GM21825 (cell line): ENCODE measurements at regions not wholly inside any gene's neighbourhood (a gene's known extent, or its start where the extent isn't known, plus 50 kb on each side); places are given as distances from the start of the nearest gene placed in this dataset.
"Not testable (repeated sequence)": the region's sequence is repeated elsewhere in the genome, so short reads cannot be mapped to it uniquely, and the experiment has no call there.

Experiments used
- ATAC-seq: cut with Tn5 transposase; IDR thresholded peaks from one replicate; pipeline ENCODE4 v1.9.1; 2021; ENCODE audit warnings: mild to moderate bottlenecking, moderate library complexity; ENCODE audit not compliant: unreplicated experiment

DNA sequence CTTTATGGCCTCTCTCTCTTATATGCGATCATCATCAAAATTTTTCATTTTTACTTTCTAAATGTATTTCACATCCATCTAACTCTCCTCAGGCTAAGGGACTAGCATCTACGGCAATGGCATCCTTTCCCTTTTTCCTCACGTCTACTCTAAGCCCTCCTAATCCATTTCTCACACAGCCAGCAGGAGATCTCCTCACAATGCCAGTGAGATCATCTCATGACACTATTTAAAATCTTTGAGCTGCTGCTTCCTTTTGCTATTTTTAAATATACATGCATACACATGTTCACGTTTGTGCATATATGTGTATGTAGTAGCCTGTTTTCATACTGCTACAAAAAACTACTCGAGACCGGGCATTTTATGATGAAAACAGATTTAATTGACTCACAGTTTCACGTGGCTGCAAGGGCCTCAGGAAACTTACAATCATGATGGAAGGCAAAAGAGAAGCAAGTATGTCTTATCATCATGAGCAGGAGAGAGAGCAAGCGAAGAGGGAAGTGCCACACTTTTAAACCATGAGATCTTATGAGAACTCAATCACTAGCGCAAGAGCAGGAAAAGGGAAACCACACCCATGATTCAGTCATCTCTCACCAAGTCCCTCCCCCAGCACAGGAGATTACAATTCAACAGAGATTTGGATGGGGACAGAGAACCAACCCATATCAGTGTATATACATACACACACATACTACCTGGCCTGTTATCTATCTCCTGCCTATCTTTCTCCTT lies 599.2 kb upstream of the ROBO1 start:
- ATAC-seq: no peak

DNA sequence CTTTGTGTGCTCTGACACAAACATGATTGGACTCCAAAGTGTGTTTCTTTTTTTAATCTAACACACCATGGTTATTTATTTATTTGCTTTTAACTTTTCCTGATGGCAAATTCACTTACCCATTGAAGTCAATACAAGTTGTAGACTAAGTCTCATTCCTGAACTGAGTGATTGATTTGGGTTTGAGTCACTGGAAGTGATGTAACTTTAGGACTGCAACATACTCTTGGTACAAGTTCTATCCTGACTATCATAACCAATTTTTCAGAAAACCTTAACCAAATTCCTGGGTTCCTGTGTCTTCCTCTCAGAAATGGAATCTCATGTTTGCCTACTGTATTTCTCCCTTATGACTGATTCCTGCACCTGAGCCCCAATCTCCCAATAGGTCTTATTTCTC lies 590.0 kb upstream of the ROBO1 start:
- no peak for ATAC-seq

DNA sequence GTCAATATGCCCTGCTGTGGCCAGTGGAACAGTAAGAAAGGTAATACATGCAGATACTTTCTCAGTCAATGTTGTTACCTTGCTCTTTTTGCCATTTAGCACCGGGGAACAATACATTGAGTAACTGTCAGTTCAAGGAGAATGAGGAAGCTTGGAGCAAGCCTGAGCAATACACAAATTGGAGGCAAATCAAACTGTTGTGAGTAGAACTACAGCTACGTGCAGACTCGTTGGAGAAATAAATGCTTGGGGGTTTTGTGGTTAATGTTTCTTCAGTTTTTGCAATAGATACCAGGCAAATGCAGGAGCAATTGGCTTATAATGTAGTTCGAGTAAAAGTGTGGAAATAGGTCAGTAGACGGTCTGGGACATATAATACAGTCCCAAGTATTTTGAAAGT lies 587.3 kb upstream of the ROBO1 start:
- no peak for ATAC-seq

DNA sequence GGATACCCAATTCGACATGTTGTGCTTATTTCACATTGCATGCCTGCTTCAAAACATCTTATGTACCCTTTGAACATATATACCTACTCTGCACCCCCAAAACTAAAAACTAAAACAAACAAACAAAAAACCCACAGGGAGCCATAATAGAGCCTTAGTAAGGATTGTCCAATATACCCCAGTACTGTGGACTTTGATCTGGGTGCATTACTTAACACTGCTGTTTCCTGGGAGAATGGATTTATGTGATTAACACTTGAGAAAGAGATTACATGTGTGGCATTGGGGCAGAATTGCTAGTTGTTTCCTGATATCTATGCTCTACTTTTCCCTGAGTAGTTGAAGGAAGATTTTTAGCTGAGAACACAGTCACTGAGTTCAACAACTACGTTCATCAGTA lies 583.4 kb upstream of the ROBO1 start:
- ATAC-seq: no peak

DNA sequence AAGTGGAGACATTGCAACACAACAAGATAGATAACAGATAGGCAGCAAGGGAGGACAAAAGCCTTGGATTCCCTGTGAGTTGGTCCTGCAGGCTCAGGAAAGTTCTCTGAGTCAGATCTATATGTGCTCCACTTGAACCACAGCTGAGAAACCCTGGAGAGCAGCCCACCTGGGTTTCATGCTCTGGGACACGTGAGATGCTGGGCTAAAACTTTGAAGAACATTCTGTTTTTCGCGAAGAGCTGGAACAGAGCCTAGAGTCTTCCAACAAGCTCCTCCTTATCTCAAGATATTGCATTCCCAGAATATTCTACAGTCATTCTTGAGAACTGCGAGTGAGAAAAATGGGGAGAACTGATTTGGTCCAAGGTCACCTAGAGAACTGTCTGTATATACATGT lies 583.0 kb upstream of the ROBO1 start:
- ATAC-seq: no peak

DNA sequence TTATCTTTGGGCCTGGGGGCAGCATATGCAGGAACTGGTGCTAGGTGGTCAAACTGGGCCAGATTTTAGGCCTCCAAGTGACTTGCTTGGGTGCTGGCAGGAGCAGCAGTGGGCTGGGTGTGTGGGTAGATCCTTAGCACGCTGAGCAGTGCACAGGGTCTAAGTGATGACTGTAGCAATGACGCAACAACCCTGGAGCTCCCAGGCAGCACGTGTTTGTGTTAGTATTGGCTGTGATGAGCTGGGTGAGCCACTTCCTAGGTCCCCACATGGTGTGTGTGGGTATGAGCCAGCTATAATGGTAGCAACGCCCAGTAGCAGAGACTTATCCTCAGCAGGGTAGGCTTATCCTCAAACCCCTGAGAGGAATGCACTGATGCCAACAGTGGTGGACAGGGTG lies 570.6 kb upstream of the ROBO1 start:
- ATAC-seq: no peak

DNA sequence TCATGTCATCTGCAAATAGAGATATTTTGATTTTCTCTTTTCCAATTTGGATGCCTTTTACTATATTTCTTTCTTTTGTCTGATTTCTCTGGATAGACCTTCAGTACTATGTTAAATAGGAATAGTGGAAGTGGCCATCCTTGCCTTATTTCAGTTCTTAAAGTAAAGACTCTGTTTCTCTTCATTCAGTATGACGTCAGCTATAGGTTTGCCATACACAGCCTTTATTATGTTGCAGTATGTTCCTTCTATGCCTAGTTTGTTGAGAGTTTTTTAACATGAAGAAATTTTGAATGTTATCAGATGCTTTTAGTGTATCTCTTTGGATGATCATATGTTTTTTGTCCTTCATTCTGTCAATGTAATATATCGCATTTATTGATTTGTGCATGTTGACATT lies 566.7 kb upstream of the ROBO1 start:
- ATAC-seq: no peak

DNA sequence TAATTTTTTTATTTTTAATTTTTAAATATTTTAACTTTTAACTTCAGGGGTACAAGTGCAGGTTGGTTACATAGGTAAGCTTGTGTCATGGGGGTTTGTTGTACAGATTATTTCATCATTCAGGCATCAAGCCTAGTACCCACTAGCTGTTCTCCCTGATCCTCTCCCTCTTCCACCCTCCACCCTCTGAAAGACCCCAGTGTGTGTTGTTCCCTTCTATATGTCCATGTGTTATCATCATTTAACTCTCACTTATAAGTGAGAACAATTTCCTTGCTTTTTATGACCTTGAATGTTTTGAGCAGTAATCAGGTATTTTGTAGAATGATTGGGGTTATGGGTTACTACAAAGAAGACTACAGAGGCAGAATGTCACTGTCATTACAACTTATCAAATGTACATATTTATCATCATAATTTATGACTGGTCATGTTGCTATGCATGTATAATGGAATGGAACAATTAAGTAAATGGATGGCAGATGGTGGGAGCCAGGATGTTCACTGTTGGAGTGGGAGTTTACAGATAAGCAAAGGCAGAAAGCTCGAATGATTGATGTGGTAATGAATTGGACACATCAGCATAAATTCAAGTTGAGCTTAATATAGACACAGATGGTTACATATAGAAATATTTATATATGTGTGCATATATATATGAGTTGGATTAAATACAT lies 563.8 kb upstream of the ROBO1 start:
- ATAC-seq: no peak

DNA sequence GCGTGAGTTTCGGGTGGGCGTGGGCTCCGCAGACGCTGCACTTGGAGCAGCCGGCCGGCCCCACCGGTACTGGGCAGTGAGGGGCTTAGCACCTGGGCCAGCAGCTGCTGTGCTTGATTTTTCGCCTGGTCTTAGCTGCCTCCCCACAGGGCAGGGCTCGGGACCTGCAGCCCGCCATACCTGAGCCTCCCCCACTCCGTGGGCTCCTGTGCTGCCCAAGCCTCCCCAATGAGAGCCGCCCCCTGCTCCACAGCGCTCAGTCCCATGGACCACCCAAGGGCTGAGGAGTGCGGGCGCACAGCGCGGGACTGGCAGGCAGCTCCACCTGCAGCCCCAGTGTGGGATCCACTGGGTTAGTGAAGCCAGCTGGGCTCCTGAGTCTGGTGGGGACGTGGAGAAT lies 546.7 kb upstream of the ROBO1 start:
- not testable (repeated sequence) for ATAC-seq

DNA sequence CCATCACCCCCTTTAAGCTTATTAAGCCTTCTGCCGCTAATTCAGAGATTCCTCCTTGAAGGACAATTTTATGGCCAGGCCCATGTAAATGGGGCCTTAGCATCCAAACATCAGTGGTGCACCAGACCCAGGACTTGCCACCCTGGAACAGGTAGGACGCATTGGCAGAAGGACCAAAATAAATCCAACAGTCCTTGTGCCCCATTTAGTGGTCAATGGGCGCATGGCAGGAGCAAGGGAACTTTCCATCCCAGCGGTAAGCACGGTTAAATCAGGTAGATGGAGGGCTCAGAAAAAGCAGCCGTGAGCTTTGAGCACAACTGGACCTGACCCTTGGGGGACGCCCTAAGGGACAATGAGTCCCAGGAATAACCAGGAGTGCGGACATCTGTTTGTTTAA lies 540.8 kb upstream of the ROBO1 start:
- ATAC-seq: no peak

DNA sequence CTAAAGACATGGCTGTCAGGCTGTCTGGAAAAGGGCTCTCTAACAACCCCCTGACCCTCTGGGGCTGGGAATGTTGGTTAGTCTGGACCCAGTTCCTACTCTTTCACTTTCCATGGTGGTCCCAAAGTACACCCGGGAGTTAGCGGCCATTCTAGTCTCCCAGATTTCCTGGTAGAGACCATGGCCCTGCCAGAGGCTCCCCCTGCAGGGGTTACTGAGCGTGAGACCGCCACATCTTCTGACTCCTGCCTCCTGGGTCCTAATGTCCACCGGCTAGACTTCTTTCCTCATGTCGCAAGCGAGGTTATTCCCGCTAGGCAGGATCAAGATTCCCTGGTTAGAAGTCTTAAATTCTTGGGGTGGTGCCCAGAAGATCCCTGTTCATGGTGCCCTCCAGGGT lies 540.0 kb upstream of the ROBO1 start:
- ATAC-seq: no peak

DNA sequence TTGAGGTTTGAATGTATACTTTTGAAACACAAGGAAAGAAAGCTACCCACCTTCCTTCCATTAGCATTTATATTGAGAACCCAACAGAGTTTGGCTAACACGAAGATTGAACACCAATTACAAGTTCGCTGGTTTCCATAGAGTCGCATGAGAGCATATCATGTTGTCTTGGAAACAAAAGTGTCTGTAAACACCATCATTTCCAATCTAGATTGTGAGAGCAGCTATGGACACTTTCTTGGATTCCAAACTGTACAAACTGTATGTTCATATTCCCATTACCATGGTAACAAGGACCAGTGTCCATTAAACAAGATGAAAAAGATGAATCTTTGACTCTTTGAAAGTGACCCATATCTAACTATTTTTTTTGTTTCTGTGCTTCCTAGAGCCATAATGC lies 529.9 kb upstream of the ROBO1 start:
- ATAC-seq: no peak

DNA sequence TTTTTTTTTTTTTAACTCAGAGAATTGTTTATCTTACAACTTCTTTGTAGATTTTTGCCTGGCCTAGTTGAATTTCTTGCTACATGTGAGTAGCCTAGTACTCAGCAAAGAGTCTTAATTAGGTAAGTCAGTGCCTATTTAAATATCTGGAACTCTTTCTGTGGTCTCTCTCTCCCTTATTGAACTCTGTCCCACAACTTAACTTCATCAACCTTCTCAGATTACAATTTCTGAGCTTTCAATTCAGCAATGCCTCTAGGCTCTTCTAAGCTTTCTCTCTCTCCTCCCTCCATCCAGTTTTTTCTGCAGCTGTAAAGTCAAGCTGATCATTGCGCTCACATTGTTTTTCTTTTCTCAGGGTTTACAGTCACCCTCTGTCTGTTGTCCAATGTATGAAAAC lies 517.6 kb upstream of the ROBO1 start:
- no peak for ATAC-seq

DNA sequence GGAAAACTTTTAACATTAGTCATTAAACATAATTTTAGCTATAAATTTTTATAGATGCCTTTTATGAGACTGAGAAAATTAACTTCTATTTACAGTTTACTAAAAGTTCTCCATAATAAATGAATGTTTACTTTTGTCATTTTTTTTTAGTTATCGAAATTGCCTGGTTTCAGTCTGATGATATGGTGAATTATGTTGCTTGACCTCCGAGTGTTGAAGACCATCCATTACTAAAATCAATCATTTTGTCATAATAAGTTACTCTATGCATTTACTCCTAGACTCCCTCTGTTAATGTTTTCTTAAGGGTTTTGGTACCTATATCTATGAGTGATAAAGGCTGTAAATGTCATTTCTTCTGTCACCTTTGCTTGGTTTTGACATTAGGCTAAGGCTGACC lies 516.0 kb upstream of the ROBO1 start:
- ATAC-seq: no peak

DNA sequence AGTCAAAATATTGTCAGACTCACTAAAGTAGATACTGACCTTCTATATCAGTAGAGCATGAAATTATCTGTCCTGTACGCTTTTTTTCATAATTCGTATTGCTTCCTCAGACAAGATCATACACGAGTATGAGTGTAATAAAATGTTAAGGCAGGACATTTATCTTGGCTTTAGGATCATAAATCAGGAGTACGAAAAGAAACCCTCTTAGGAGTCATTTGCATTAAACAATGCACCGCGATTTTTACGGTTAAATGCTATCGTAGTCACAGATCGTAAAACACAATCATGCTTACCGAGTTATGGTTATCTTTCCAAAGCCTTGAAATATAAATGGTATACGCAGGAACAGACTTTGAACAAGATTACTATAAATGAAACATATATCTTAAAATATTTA lies 510.3 kb upstream of the ROBO1 start:
- ATAC-seq: no peak

DNA sequence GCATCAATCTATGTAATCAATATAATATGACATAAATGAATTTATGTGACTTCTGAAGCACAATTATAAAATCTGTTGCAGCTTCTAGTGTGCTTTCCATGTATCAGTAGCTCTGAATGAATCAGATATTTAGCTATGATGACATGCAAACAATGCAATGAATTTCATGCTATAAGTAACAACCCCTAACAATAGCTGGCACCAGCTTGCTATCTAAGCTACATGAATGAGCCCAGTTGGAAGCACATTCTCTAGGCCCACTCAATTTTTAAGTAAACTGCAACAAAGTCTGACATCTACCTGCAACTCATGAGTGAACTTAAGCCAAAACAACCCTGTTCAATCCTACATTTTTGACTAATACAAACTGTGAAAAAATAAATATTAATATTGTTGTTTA lies 507.3 kb upstream of the ROBO1 start:
- no peak for ATAC-seq

DNA sequence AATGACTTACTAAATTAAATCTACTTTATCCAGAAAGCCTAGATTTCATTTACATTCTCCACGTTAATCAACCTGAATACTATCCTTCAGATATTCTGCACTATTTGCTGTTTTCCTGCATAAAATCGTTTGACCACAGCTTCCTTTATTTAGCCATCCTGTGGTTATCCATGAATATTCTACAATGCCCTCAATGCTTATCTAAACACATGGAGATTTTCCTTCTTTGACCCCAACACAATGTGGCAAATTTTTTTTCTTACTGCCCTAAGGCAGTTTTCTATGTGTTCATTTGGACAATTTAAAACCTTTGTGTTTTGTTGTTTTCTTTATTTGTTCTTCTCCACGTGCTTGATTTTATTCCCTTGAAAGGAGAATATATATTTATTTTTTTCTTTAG lies 495.5 kb upstream of the ROBO1 start:
- no peak for ATAC-seq

DNA sequence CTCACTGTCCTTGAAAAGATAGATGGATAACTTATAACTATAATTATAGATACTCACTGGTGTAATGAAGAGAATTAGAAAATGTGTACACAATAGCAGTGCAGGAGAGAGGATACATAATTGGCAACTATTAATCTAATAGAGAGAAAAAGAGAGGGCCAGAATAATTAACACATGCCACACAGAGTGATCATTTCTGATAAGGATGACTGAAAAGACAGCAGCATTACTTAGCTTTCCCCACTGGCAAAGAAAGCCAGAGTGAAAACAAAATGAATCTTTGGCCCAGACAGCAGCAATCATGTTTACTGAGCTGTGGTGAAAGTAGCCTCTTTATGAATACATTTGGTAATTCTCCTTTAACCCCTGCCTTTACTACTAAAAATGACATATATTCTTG lies 493.3 kb upstream of the ROBO1 start:
- no peak for ATAC-seq

DNA sequence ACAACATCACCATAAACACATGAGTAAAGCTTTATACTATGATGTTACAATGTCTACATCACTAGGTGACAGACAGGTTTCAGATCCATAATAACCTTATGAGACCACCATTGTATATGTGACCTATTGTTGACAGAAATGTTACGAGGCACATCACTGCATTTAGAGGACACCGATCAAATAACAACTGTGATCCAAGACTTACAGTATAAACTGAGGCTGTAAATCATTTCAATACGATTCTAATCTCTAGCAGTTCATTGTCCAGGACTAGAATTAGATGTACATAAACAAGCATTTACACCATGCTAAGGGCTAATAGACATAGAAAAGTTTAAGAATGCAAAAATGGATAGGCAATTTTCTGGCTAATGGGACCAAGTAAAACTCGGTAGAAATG lies 491.9 kb upstream of the ROBO1 start:
- ATAC-seq: no peak

DNA sequence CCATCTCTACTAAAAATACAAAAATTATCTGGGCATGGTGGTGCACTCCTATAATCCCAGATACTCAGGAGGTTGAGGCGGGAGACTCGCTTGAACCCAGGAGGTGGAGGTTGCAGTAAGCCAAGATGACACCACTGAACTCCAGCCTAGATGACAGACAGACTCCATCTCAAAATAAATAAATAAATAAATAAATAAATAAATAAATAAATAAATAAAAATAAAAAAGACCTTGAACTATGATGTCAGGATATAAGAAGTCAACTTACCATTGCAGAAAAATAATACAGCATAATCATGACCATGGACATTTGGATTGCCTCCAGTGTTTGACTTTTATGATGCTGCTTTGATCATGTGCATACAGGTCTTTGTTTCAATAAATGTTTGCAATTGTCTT lies 484.3 kb upstream of the ROBO1 start:
- ATAC-seq: no peak

DNA sequence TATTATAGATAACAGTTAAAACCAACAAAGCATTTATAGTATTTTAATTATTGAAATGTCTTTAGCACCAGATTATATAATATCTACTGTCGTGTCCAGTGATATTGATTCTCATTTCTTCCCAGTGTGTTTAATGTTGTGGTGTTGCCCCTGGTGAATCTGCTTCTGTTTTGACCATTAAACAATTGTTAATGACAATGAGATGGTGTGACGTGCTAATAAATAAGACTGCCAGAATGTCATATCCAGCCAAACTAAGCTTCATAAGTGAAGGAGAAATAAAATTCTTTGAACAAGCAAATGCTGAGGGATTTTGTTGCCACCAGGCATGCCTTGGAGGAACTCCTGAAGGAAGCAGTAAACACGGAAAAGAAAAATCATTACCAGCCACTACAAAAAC lies 480.0 kb upstream of the ROBO1 start:
- ATAC-seq: no peak

DNA sequence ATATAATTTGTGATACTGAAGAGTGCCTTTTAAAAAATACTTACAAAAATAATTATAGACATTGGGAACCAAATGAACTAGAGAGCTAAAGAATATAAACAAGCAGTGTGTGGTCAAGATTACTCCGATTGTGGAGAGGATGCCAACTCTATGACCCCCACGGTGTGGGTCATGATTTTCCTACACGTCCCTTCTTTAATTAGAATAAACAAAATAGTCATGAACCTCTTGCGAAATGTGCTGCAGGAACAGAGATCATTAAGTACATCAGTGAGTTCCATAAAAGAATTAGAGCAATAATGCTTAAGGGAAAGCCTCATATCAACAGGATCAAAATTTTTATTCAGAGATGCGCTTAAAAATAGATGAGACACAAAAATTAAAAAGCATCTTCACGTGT lies 476.6 kb upstream of the ROBO1 start:
- no peak for ATAC-seq

DNA sequence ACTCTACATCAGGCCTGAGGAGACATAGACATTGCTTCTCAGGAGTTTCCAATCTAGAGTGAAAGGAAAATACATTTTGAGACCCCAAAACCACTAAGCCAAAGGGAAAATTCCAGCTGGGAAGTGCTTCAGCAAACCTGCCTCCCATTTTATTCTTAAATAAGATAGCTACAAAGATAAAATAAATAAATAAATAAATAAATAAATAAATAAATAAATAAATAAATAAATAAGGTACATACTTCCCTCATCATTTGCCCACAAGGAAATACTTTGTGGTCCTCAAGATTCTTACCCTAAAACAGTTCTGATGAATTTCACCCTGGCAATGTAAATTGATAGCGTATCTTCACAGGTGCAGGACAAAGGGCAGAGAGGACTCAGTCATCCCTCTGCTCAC lies 474.0 kb upstream of the ROBO1 start:
- no peak for ATAC-seq
